Hypothalamus (tissue), 51 donors: ENCODE measurements at regions not wholly inside any gene's neighbourhood (a gene's known extent, or its start where the extent isn't known, plus 50 kb on each side); places are given as distances from the start of the nearest gene placed in this dataset.
A peak's percentile ranks its signal among the peaks of the same experiment; 100 is the strongest.

Experiments used
- DNase-seq, 51 donors: peaks; one replicate each; lab custom pipeline; 2025; lab: John Stamatoyannopoulos, UW

DNA sequence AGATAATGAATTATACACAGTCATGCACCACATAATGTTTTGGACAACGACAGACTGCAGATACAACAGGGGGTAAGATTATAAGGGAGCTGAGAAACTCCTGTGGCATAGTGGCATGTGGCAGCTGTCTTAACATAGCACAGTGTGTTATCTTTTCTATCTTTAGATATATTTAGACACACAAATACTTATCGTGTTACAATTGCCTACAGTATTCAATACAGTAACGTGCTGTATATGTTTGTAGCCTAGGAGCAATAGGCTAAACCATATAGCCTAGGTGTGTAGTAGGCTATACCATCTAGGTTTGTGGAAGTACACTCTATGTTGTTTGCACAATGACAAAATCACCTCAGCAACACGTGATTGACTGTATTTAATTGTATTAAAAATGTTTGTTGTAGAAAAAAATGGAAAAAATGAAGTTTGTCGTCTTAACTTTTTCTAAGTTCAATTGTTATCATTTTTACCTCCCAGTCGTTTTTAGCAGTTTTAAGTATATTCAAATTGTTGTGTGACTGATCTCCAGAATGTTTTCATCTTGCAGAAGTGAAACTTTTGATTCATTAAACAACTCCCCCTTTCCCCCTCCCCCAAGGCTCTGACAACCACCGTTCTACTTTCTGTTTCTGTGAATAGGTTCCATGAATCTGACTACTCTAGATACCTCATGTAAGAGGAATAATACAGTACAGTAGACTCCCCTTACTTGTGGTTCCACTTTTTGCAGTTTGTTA is 351.0 kb upstream of the B3GALT2 start:
- no peak for DNase-seq

DNA sequence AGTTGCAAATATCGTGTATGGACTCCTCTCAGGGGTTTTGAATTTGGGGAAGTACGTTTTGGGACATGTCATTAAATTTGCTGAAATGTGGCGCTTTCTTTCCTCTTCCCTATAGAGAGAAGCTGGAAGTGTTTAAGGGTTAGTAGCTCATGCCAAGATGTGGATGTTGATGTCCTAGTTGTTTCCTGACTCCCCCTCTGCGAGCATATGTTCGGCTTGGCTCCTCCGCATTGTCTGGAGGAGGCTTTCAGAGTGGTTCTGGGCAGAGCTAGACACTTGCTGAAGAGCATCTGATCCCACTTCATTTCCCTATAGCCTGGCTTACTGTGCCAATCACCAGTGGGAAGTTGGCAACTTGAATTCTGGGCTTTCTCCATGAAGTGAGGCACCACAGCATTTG is 347.4 kb upstream of the B3GALT2 start:
- DNase-seq, result peak in 2 of 51 donors; percentile 6 to 17

- DNase-seq, result no peak
These were observed 339.7 kb upstream of the B3GALT2 start for GRCh38 chr1:193525917-193526710.

- DNase-seq, result no peak
These were observed 339.0 kb upstream of the B3GALT2 start for GRCh38 chr1:193525411-193525810.

- no peak for DNase-seq
These were observed 338.2 kb upstream of the B3GALT2 start for GRCh38 chr1:193524616-193525015.

DNA sequence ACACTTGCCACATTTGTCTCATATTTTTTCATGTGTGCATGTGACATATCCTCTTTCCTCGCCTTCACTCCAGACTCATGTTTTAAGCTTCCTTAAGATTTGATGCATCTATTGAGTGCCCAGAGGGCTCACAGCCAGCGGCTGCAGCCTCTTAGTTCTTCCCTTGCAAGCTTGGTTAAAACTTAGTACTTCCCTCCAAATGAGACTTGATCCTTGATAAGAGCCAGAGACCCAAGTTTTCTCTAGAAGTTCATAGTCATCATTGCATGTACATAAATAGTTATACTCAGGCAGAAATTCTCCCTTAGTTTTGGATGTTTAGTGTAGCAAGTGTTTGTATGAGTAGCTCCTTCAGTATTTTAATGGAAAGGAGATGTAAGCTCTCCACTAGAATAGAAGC is 337.6 kb upstream of the B3GALT2 start:
- DNase-seq, result no peak

DNA sequence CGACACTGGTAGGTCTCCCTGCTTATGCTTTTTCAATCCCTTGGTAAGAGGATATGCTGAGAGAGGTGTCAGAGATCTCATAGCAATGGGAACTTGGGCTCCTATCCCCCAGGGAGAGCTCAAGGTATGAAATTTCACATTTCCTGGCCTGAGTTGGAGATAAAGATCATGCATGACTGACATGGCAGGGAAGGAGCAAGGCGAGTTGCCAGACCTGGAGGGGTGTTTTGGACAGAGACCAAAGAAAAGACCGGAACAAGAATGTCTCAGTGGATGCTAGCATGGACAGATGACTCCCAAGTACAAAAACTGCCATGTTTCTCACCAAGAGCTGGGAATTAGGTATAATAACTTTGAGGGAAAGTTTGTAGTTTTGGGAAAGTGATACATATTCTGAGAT is 334.1 kb upstream of the B3GALT2 start:
- DNase-seq, result no peak

DNA sequence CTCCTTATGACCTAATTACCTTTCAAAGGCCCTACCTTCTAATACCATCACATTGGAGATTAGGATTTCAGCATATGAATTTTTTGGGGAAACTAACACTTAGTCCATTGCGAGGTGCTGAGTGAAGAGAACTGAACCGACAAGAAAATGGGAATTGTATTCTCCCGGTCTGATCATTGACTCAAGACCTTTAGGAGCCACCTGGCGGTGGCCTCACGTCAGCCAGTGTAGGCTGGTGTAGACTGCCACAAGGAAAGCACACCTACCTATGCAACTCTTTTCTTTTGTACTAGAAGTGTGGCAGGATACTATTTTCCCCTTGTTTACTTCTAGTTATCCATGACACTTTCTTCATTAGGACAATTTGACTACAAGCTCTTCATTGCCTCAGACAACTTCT is 333.5 kb upstream of the B3GALT2 start:
- no peak for DNase-seq

- DNase-seq, result no peak
These were observed 330.5 kb upstream of the B3GALT2 start for GRCh38 chr1:193516755-193517388.

- DNase-seq, result no peak
These were observed 328.0 kb upstream of the B3GALT2 start for GRCh38 chr1:193514397-193514796.

GRCh38 chr1:193513032-193513431 is 326.6 kb upstream of the B3GALT2 start:
- DNase-seq, result no peak

DNA sequence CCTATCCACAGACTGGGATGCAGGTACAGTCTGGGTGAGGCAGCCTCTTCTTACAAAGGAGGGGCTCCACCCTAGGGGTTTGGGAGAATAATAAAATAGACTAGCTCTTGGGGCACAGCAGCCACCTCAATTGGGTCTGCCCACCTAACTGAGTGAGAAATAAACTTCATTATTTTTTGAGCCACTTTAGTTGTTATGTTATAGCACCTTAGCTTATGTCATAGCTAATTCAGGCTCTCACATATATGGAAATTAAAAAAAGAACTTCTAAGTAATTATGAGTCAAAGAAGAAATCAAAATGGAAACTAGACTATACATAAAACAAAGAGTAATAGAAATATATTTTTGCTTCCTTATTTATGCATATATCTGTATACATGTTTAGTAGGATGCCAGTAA is 318.5 kb upstream of the B3GALT2 start:
- no peak for DNase-seq

DNA sequence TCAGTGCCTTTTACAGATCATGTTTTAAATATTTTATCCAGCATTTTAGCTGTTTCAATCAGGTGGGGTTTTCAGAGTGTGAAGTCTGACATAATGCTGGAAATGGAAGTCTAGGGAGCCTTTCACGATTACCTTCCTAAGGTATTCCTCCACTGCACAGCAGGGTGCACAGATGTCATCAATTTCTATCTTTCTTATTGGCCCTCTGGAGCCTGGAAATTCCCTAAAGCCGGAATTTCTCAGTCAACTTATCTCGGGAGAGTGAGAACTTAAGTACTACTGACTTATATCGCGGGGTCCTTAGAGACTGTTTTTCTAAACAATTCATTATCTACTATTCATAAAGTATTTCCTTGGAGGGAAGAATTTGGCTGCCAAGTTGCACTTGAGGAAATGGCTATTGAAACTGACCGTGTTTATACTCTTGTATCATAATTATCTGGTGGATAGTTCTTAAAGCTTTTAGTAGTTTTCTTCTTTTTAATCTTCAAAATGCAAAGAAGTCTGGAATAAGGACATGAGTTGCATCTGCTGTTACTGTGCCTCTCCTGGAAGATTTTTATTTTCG is 311.8 kb upstream of the B3GALT2 start:
- no peak for DNase-seq

DNA sequence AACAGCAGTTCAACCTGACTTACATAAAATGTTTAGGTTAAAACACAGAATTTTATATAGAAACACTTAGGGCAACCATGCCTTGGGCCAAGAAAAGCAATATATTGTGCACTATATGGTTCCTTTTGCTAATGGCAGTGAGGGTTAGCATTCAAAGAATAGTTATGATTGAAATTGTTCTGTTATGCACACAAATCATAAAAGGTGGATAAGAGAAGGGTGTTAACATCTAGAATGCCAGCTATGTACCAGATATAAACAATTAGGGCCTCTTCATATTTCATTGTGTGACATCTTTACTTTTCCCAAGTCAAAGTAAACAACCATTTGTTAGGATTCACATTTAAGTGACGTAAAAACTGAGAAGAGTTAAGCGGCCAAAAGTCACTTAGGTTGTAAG is 308.0 kb upstream of the B3GALT2 start:
- no peak for DNase-seq

- no peak for DNase-seq
These were observed 302.8 kb upstream of the B3GALT2 start for GRCh38 chr1:193489191-193489590.

- no peak for DNase-seq
These were observed 301.3 kb upstream of the B3GALT2 start for GRCh38 chr1:193487722-193488121.

DNA sequence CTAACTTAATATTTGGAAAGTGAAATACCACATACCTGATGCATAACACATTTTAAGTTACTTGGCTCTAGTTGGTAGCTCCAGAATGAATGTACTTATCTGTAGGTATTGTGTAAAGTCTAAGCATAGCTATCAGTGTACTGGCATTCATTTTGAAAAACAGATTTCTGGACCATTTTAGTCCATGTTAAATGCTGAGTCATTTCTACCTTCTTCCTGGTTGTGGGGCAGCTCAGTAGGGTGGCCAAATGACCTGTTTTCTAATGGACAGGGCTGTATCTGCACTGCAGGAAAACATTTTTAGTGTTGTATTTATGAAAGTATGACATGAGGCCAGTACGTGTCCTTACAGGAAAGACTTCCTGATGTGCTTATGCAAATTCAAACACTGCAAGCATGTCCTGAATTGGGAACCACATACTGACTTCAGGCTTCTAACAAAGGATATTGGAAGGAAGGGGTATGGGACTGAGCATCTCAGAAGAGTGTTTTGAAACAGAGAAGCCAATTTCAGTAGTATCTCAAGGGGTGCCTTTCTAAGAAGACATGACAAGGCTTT is 300.3 kb upstream of the B3GALT2 start:
- DNase-seq, result no peak

GRCh38 chr1:193480755-193481154 is 294.3 kb upstream of the B3GALT2 start:
- DNase-seq, result no peak

- DNase-seq, result no peak
These were observed 292.8 kb upstream of the B3GALT2 start for GRCh38 chr1:193479187-193479586.

GRCh38 chr1:193476748-193477147 is 290.3 kb upstream of the B3GALT2 start:
- DNase-seq, result no peak

GRCh38 chr1:193473932-193474331 is 287.5 kb upstream of the B3GALT2 start:
- DNase-seq, result no peak
